A204.1 (cell line): ENCODE measurements at regions not wholly inside any gene's neighbourhood (a gene's known extent, or its start where the extent isn't known, plus 50 kb on each side); places are given as distances from the start of the nearest gene placed in this dataset.

Experiments used
- FAIRE-seq: peaks from 2 replicates; lab custom pipeline; 2012; peaks lifted over from hg19 to GRCh38; lab: Jason Lieb, UNC

- no peak for FAIRE-seq
These were observed 84.8 kb upstream of the PAQR3 start for GRCh38 chr4:79023799-79024770.

GRCh38 chr4:79022529-79022928 is 83.3 kb upstream of the PAQR3 start:
- no peak for FAIRE-seq

- no peak for FAIRE-seq
These were observed 78.2 kb upstream of the PAQR3 start for GRCh38 chr4:79017481-79017880.

- no peak for FAIRE-seq
These were observed 77.6 kb upstream of the PAQR3 start for GRCh38 chr4:79016878-79017277.

- FAIRE-seq = no peak
These were observed 76.2 kb upstream of the PAQR3 start for GRCh38 chr4:79015411-79015810.

GRCh38 chr4:79014230-79014629 is 75.0 kb upstream of the PAQR3 start:
- FAIRE-seq = no peak

- FAIRE-seq = no peak
These were observed 74.5 kb upstream of the PAQR3 start for GRCh38 chr4:79013756-79014155.

GRCh38 chr4:78990938-78991810 is 51.9 kb upstream of the PAQR3 start:
- no peak for FAIRE-seq

- no peak for FAIRE-seq
These were observed 50.5 kb upstream of the PAQR3 start for GRCh38 chr4:78989697-78990270.
